ENCODE measurements at regions not wholly inside any gene's neighbourhood (a gene's known extent, or its start where the extent isn't known, plus 50 kb on each side); places are given as distances from the start of the nearest gene placed in this dataset.

- no peaks in the 10 kb centered on the region for H3F3A ChIP-seq (replicated peaks; ENCODE audit: low read depth)
- no peaks in the 10 kb centered on the region for H3K9me2 ChIP-seq (ENCODE audit: insufficient read depth)
- no peak overlapping the region for H3K4me3 Mint-ChIP-seq
- TF ChIP-seq ZNF114 (CRISPR knock-in tag; IDR thresholded peaks at IDR 0.05) (no peak), ZNF331 (CRISPR knock-in tag; IDR thresholded peaks at IDR 0.05; ENCODE audit: low read depth) (no peak), EZH2 (IDR thresholded peaks at IDR 0.05; ENCODE audit: low read depth, unreplicated experiment) (no peak), EZH2phosphoT487 (IDR thresholded peaks at IDR 0.05; ENCODE audit: unreplicated experiment) (no peak), POLR2AphosphoS5 (IDR thresholded peaks at IDR 0.05; ENCODE audit: low read depth) (no peak), CTCF (conservative IDR thresholded peaks at IDR 0.05; ENCODE audit: low read depth in 2 of 2) (no peak), JUNB (IDR thresholded peaks at IDR 0.05; ENCODE audit: unreplicated experiment) (no peak), CREB1 (CRISPR knock-in tag; IDR thresholded peaks at IDR 0.05; ENCODE audit: low read depth) (no peak), ZNF462 (CRISPR knock-in tag; IDR thresholded peaks at IDR 0.05) (no peak), STAT1 (IDR thresholded peaks at IDR 0.05; ENCODE audit: unreplicated experiment) (no peak), NANOG (IDR thresholded peaks at IDR 0.05; ENCODE audit: borderline replicate concordance) (no peak)
- TF ChIP-seq, protein P1, sequence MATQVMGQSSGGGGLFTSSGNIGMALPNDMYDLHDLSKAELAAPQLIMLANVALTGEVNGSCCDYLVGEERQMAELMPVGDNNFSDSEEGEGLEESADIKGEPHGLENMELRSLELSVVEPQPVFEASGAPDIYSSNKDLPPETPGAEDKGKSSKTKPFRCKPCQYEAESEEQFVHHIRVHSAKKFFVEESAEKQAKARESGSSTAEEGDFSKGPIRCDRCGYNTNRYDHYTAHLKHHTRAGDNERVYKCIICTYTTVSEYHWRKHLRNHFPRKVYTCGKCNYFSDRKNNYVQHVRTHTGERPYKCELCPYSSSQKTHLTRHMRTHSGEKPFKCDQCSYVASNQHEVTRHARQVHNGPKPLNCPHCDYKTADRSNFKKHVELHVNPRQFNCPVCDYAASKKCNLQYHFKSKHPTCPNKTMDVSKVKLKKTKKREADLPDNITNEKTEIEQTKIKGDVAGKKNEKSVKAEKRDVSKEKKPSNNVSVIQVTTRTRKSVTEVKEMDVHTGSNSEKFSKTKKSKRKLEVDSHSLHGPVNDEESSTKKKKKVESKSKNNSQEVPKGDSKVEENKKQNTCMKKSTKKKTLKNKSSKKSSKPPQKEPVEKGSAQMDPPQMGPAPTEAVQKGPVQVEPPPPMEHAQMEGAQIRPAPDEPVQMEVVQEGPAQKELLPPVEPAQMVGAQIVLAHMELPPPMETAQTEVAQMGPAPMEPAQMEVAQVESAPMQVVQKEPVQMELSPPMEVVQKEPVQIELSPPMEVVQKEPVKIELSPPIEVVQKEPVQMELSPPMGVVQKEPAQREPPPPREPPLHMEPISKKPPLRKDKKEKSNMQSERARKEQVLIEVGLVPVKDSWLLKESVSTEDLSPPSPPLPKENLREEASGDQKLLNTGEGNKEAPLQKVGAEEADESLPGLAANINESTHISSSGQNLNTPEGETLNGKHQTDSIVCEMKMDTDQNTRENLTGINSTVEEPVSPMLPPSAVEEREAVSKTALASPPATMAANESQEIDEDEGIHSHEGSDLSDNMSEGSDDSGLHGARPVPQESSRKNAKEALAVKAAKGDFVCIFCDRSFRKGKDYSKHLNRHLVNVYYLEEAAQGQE (IDR thresholded peaks at IDR 0.05; ENCODE audit: unreplicated experiment), result no peak
- TF ChIP-seq, protein P2, sequence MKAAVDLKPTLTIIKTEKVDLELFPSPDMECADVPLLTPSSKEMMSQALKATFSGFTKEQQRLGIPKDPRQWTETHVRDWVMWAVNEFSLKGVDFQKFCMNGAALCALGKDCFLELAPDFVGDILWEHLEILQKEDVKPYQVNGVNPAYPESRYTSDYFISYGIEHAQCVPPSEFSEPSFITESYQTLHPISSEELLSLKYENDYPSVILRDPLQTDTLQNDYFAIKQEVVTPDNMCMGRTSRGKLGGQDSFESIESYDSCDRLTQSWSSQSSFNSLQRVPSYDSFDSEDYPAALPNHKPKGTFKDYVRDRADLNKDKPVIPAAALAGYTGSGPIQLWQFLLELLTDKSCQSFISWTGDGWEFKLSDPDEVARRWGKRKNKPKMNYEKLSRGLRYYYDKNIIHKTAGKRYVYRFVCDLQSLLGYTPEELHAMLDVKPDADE (IDR thresholded peaks at IDR 0.05), result no peak
- H3K4me3 ChIP-seq, result no peak overlapping the region
- peaks cover 12% of the 10 kb centered on the region; the same call in 1 of the 3 replicates for H3K36me3 Mint-ChIP-seq (ENCODE audit: low read depth)
- no peaks in the 10 kb centered on the region for H3K36me3 ChIP-seq (ENCODE audit: insufficient read depth)
- peaks cover 6% of the 10 kb centered on the region for H3K27me3 Mint-ChIP-seq (ENCODE audit: insufficient read depth, low read depth, poor library complexity)
- H2AFZ ChIP-seq, result no peak overlapping the region
- H4K20me1 ChIP-seq (replicated peaks; ENCODE audit: insufficient read depth), result no peaks in the 10 kb centered on the region
- no peak overlapping the region for H3K4me2 ChIP-seq
- H3K27ac Mint-ChIP-seq, result no peak overlapping the region
- no peak for ATAC-seq
- peaks cover 10% of the 10 kb centered on the region for H3K4me1 Mint-ChIP-seq
- DNase-seq (ENCODE audit: low spot score), result no peak
- H3K4me1 ChIP-seq (ENCODE audit: insufficient read depth), result peaks cover 3% of the 10 kb centered on the region; the same call in 1 of the 2 replicates
- no peak overlapping the region for H3K27ac ChIP-seq (ENCODE audit: low read depth)
- no peaks in the 10 kb centered on the region for H3K27me3 ChIP-seq (ENCODE audit: insufficient read depth)
- H3K9me3 Mint-ChIP-seq, result peaks cover 15% of the 10 kb centered on the region
- H3K79me2 ChIP-seq (replicated peaks; ENCODE audit: insufficient read depth), result no peaks in the 10 kb centered on the region
These were observed 80.6 kb downstream of the TEX35 start for GRCh38 chr1:178593515-178593914.
